Esophagus muscularis mucosa (tissue), 3 donors: ENCODE measurements at regions not wholly inside any gene's neighbourhood (a gene's known extent, or its start where the extent isn't known, plus 50 kb on each side); places are given as distances from the start of the nearest gene placed in this dataset.

Source experiments
- POLR2A ChIP-seq: fragments of 450-650 bp; IDR thresholded peaks from one replicate; pipeline ENCODE4 v1.6.1; 2017; ENCODE audit warnings: antibody characterized with exemption, moderate library complexity, mild to moderate bottlenecking, low read depth
- POLR2AphosphoS5 ChIP-seq, 2 donors: sonication (generic); formaldehyde crosslinking; IDR thresholded peaks; one replicate each; pipeline ENCODE4 v1.6.1; 2017; ENCODE audit warnings: antibody characterized with exemption in 2 of 2
- TF ChIP-seq, protein P1 (sequence below), 3 experiments: fragments of 200-600 bp in 2 of 3; fragments of 450-650 bp in 1 of 3; sonication (generic) in 2 of 3; IDR thresholded peaks; one replicate each; pipeline ENCODE4 v1.5.1; 2017 to 2019; ENCODE audit warnings: antibody characterized with exemption in 3 of 3, mild to moderate bottlenecking in 2 of 3, moderate library complexity in 1 of 3

DNA sequence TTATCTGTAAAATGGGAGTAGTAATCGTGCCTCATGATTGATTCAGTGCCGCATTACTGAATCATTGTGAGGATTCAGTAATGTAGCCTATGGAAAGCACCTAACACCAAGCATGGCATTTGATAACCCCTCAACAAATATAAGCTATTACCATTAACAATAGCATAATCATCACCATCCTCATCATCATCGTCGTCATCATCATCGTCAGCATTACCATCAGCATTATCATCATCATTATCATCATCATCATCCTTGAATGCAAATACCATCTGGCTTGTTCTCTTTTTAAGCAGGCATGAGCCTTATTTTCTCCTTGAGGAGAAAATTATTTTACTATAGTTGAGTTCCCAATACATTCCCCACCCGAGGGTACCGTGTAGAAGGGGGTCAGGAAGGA, 115.4 kb upstream of the PTPRG start:
- TF ChIP-seq POLR2AphosphoS5 (IDR thresholded peaks at IDR 0.05), result no peak
- TF ChIP-seq POLR2A, result no peak
- TF ChIP-seq, protein P1, sequence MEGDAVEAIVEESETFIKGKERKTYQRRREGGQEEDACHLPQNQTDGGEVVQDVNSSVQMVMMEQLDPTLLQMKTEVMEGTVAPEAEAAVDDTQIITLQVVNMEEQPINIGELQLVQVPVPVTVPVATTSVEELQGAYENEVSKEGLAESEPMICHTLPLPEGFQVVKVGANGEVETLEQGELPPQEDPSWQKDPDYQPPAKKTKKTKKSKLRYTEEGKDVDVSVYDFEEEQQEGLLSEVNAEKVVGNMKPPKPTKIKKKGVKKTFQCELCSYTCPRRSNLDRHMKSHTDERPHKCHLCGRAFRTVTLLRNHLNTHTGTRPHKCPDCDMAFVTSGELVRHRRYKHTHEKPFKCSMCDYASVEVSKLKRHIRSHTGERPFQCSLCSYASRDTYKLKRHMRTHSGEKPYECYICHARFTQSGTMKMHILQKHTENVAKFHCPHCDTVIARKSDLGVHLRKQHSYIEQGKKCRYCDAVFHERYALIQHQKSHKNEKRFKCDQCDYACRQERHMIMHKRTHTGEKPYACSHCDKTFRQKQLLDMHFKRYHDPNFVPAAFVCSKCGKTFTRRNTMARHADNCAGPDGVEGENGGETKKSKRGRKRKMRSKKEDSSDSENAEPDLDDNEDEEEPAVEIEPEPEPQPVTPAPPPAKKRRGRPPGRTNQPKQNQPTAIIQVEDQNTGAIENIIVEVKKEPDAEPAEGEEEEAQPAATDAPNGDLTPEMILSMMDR (IDR thresholded peaks at IDR 0.05), result no peak
